Kidney (tissue), 13 donors: ENCODE measurements at regions not wholly inside any gene's neighbourhood (a gene's known extent, or its start where the extent isn't known, plus 50 kb on each side); places are given as distances from the start of the nearest gene placed in this dataset.

Experiments used
- DNase-seq, 5 donors: peaks; one replicate each; pipeline ENCODE4 v3.0.0-alpha.2; 2013 to 2020
- FAIRE-seq: peaks from 2 replicates; lab custom pipeline; 2012; peaks lifted over from hg19 to GRCh38; lab: Jason Lieb, UNC
- H3K27ac ChIP-seq, 2 donors: one replicate each; pipeline ENCODE4 v1.7.0; 2013; ENCODE audit warnings: low read depth in 2 of 2, low read length in 2 of 2, inconsistent platforms in 1 of 2
- H3K27me3 ChIP-seq: one replicate; pipeline ENCODE4 v1.7.1; 2013; ENCODE audit warnings: low read length, inconsistent platforms; ENCODE audit not compliant: control insufficient read depth, insufficient read depth
- H3K36me3 ChIP-seq, 3 donors: one replicate each; pipeline versions ENCODE4 v1.7.0 to v1.7.1; 2013; ENCODE audit warnings: low read length in 3 of 3, control low read depth in 1 of 3, inconsistent platforms in 1 of 3; ENCODE audit not compliant: insufficient read depth in 3 of 3, control insufficient read depth in 2 of 3
- H3K4me1 ChIP-seq, 3 donors: one replicate each; pipeline versions ENCODE4 v1.7.0 to v1.7.1; 2013; ENCODE audit warnings: low read length in 3 of 3, inconsistent platforms in 1 of 3, low read depth in 1 of 3; ENCODE audit not compliant: control insufficient read depth in 2 of 3, insufficient read depth in 2 of 3
- H3K4me3 ChIP-seq, 3 donors: one replicate each; pipeline versions ENCODE4 v1.7.0 to v1.8.1; 2013; ENCODE audit warnings: low read length in 3 of 3, control low read depth in 1 of 3, inconsistent platforms in 1 of 3
- H3K9ac ChIP-seq, 3 donors: one replicate each; pipeline versions ENCODE4 v1.7.0 to v1.7.1; 2013; ENCODE audit warnings: low read length in 3 of 3, control low read depth in 1 of 3, inconsistent platforms in 1 of 3
- H3K9me3 ChIP-seq, 3 donors: one replicate each; pipeline versions ENCODE4 v1.7.0 to v1.7.1; 2013; ENCODE audit warnings: low read length in 3 of 3, control low read depth in 1 of 3, inconsistent platforms in 1 of 3; ENCODE audit not compliant: control insufficient read depth in 2 of 3, insufficient read depth in 1 of 3
- CTCF ChIP-seq: IDR thresholded peaks from 3 replicates; pipeline ENCODE4 v1.5.1; 2012; ENCODE audit warnings: mild to moderate bottlenecking, moderate library complexity, borderline replicate concordance; ENCODE audit not compliant: insufficient read depth; ENCODE audit errors: extremely low read depth
- intact Hi-C: fragments of 100-400 bp; cut with DNase I; formaldehyde crosslinking; loops from one replicate; pipeline ENCODE4 v1.11.1; 2022
- donor health status: control.
- donor health status: control.
- donor health status: control.
- donor health status: control.
- donor health status: control.
- donor health status: DM: yes; HTN: yes; CAD: no.
- donor health status: Normal renal cell carcinoma (clear cell type).

GRCh38 chr1:95370691-95371562 lies 136.9 kb downstream of the RWDD3 start:
- no peaks in the 10 kb centered on the region for H3K9me3 ChIP-seq
- H3K36me3 ChIP-seq: no peaks in the 10 kb centered on the region
- H3K9ac ChIP-seq: no peak overlapping the region
- DNase-seq (peak in 2 of 5 donors; percentile 20 to 24), FAIRE-seq (no peak)
- intact Hi-C loops: no loop called here
- H3K4me1 ChIP-seq: no peaks in the 10 kb centered on the region
- no peak overlapping the region for H3K27ac ChIP-seq
- no peak for TF ChIP-seq CTCF
- H3K27me3 ChIP-seq: no peaks in the 10 kb centered on the region
- H3K4me3 ChIP-seq: no peak overlapping the region

GRCh38 chr1:95371666-95372282 lies 137.8 kb downstream of the RWDD3 start:
- FAIRE-seq (no peak), DNase-seq (peak in 2 of 5 donors; percentile 15 to 22)
- no peaks in the 10 kb centered on the region for H3K27me3 ChIP-seq
- H3K9ac ChIP-seq: no peak overlapping the region
- H3K9me3 ChIP-seq: no peaks in the 10 kb centered on the region
- no peak overlapping the region for H3K27ac ChIP-seq
- no peaks in the 10 kb centered on the region for H3K36me3 ChIP-seq
- intact Hi-C loops: no loop called here
- no peaks in the 10 kb centered on the region for H3K4me1 ChIP-seq
- no peak overlapping the region for H3K4me3 ChIP-seq
- TF ChIP-seq CTCF: no peak

DNA sequence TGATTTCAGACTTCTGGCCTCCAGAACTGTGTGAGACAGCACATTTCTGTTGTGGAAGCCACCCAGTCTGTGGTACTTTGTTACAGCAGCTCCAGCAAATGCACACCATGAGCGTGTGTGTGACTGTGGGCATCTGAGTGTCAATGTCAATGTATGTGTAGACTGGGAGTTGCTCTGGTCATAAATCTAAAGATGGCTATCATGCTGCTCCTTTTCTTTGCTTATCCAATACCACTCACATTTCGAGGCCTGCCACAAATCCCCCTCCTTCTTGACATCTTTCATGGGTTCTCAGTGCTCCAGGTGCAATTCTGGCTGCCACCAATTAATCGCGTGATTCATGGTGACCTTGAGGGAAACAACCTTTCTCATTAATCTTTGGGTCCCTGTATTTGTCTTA lies 141.2 kb downstream of the RWDD3 start:
- Histone ChIP-seq H3K9me3 (no peaks in the 10 kb centered on the region), H3K36me3 (no peaks in the 10 kb centered on the region), H3K4me3 (no peak overlapping the region), H3K4me1 (no peaks in the 10 kb centered on the region), H3K27ac (no peak overlapping the region), H3K27me3 (no peaks in the 10 kb centered on the region), H3K9ac (no peak overlapping the region)
- FAIRE-seq (no peak), DNase-seq (peak in 2 of 5 donors; percentile 3 to 19)
- intact Hi-C loops: no loop called here
- TF ChIP-seq CTCF: no peak
